ENCODE measurements at regions not wholly inside any gene's neighbourhood (a gene's known extent, or its start where the extent isn't known, plus 50 kb on each side); places are given as distances from the start of the nearest gene placed in this dataset.

GRCh38 chrX:20653070-20653469 is 386.4 kb upstream of the RPS6KA3 start:
- Histone ChIP-seq H3K36me3 (ENCODE audit: insufficient read depth, low read length) (no peaks in the 10 kb centered on the region), H3K9me2 (replicated peaks; ENCODE audit: low read depth, low read length) (no peaks in the 10 kb centered on the region), H4K20me1 (ENCODE audit: insufficient read depth, low read length, poor library complexity, severe bottlenecking) (no peaks in the 10 kb centered on the region), H3K4me3 (ENCODE audit: low read length, poor library complexity, severe bottlenecking) (no peak overlapping the region), H3K9ac (ENCODE audit: low read depth, low read length, poor library complexity, severe bottlenecking) (no peak overlapping the region), H3F3A (ENCODE audit: low read depth) (no peaks in the 10 kb centered on the region), H3K79me2 (ENCODE audit: insufficient read depth, low read length) (no peaks in the 10 kb centered on the region), H2AFZ (ENCODE audit: low read length) (no peak overlapping the region), H3K4me2 (ENCODE audit: low read depth, low read length, poor library complexity, severe bottlenecking) (no peak overlapping the region), H3K27me3 (ENCODE audit: insufficient read depth, low read length, poor library complexity, severe bottlenecking) (no peaks in the 10 kb centered on the region), H3K4me1 (ENCODE audit: insufficient read depth, low read length, poor library complexity, severe bottlenecking) (no peaks in the 10 kb centered on the region), H3K9me3 (ENCODE audit: insufficient read depth, low read depth, low read length) (no peaks in the 10 kb centered on the region)
- no peak for TF ChIP-seq CTCF (conservative IDR thresholded peaks at IDR 0.05; ENCODE audit: low read length)
- TF ChIP-seq EZH2phosphoT487 (IDR thresholded peaks at IDR 0.05; ENCODE audit: borderline replicate concordance): no peak

- H3K4me2 ChIP-seq (ENCODE audit: low read depth, low read length, poor library complexity, severe bottlenecking): no peak overlapping the region
- no peaks in the 10 kb centered on the region for H3K36me3 ChIP-seq (ENCODE audit: insufficient read depth, low read length)
- H3K9ac ChIP-seq (ENCODE audit: low read depth, low read length, poor library complexity, severe bottlenecking): no peak overlapping the region
- no peak overlapping the region for H3K4me3 ChIP-seq (ENCODE audit: low read length, poor library complexity, severe bottlenecking)
- H3K79me2 ChIP-seq (ENCODE audit: insufficient read depth, low read length): no peaks in the 10 kb centered on the region
- no peaks in the 10 kb centered on the region for H3F3A ChIP-seq (ENCODE audit: low read depth)
- H3K9me3 ChIP-seq (ENCODE audit: insufficient read depth, low read depth, low read length): no peaks in the 10 kb centered on the region
- H3K9me2 ChIP-seq (replicated peaks; ENCODE audit: low read depth, low read length): no peaks in the 10 kb centered on the region
- TF ChIP-seq CTCF (conservative IDR thresholded peaks at IDR 0.05; ENCODE audit: low read length): no peak
- no peaks in the 10 kb centered on the region for H4K20me1 ChIP-seq (ENCODE audit: insufficient read depth, low read length, poor library complexity, severe bottlenecking)
- no peaks in the 10 kb centered on the region for H3K27me3 ChIP-seq (ENCODE audit: insufficient read depth, low read length, poor library complexity, severe bottlenecking)
- no peak overlapping the region for H2AFZ ChIP-seq (ENCODE audit: low read length)
- H3K4me1 ChIP-seq (ENCODE audit: insufficient read depth, low read length, poor library complexity, severe bottlenecking): no peaks in the 10 kb centered on the region
These were observed 375.2 kb upstream of the RPS6KA3 start for GRCh38 chrX:20641954-20642353.

- no peaks in the 10 kb centered on the region for H3K79me2 ChIP-seq (ENCODE audit: insufficient read depth, low read length)
- no peak overlapping the region for H3K4me3 ChIP-seq (ENCODE audit: low read length, poor library complexity, severe bottlenecking)
- no peaks in the 10 kb centered on the region for H3K4me1 ChIP-seq (ENCODE audit: insufficient read depth, low read length, poor library complexity, severe bottlenecking)
- H3K9me2 ChIP-seq (replicated peaks; ENCODE audit: low read depth, low read length): no peaks in the 10 kb centered on the region
- no peaks in the 10 kb centered on the region for H3K36me3 ChIP-seq (ENCODE audit: insufficient read depth, low read length)
- no peak overlapping the region for H3K9ac ChIP-seq (ENCODE audit: low read depth, low read length, poor library complexity, severe bottlenecking)
- no peak for TF ChIP-seq EZH2phosphoT487 (IDR thresholded peaks at IDR 0.05; ENCODE audit: borderline replicate concordance)
- no peak for TF ChIP-seq CTCF (conservative IDR thresholded peaks at IDR 0.05; ENCODE audit: low read length)
- no peaks in the 10 kb centered on the region for H3F3A ChIP-seq (ENCODE audit: low read depth)
- no peaks in the 10 kb centered on the region for H3K27me3 ChIP-seq (ENCODE audit: insufficient read depth, low read length, poor library complexity, severe bottlenecking)
- H2AFZ ChIP-seq (ENCODE audit: low read length): no peak overlapping the region
- no peaks in the 10 kb centered on the region for H4K20me1 ChIP-seq (ENCODE audit: insufficient read depth, low read length, poor library complexity, severe bottlenecking)
- no peaks in the 10 kb centered on the region for H3K9me3 ChIP-seq (ENCODE audit: insufficient read depth, low read depth, low read length)
- H3K4me2 ChIP-seq (ENCODE audit: low read depth, low read length, poor library complexity, severe bottlenecking): no peak overlapping the region
These were observed 372.4 kb upstream of the RPS6KA3 start for GRCh38 chrX:20639115-20639514.
